GM23338 (cell line): ENCODE measurements at regions not wholly inside any gene's neighbourhood (a gene's known extent, or its start where the extent isn't known, plus 50 kb on each side); places are given as distances from the start of the nearest gene placed in this dataset.

Source experiments
- ATAC-seq: fragments of 200-7000 bp; cut with Tn5 transposase; 3 replicates; pipeline ENCODE4 v1.9.1; 2020
- DNase-seq: peaks from one replicate; pipeline ENCODE4 v3.0.0-alpha.2; 2015; ENCODE audit warnings: low spot score
- H2AFZ ChIP-seq: fragments of 200-600 bp; sonication (generic); 2 replicates; pipeline ENCODE4 v1.8.0; 2016; ENCODE audit warnings: antibody characterized with exemption, mild to moderate bottlenecking, moderate library complexity
- H3F3A ChIP-seq: fragments of 200-600 bp; sonication (generic); replicated peaks from 2 replicates; pipeline ENCODE4 v1.8.0; 2017; ENCODE audit warnings: antibody characterized with exemption, mixed run types, low read depth
- H3K27ac ChIP-seq: fragments of 200-600 bp; sonication (generic); 2 replicates; pipeline ENCODE4 v1.6.1; 2016; ENCODE audit warnings: low read depth
- H3K27me3 ChIP-seq: fragments of 200-600 bp; sonication (generic); 2 replicates; pipeline ENCODE4 v1.8.0; 2016; ENCODE audit warnings: mild to moderate bottlenecking, mixed run types, moderate library complexity; ENCODE audit not compliant: insufficient read depth
- H3K36me3 ChIP-seq: fragments of 200-600 bp; sonication (generic); 2 replicates; pipeline ENCODE4 v1.8.0; 2016; ENCODE audit warnings: mild to moderate bottlenecking; ENCODE audit not compliant: insufficient read depth
- H3K4me1 ChIP-seq: fragments of 200-600 bp; sonication (generic); 2 replicates; pipeline ENCODE4 v1.8.0; 2016; ENCODE audit warnings: mild to moderate bottlenecking, moderate library complexity; ENCODE audit not compliant: insufficient read depth
- H3K4me2 ChIP-seq: fragments of 200-600 bp; sonication (generic); 2 replicates; pipeline ENCODE4 v1.7.1; 2017; ENCODE audit warnings: mixed run types
- H3K4me3 ChIP-seq: fragments of 200-600 bp; sonication (generic); 2 replicates; pipeline ENCODE4 v1.6.1; 2016; ENCODE audit warnings: mixed run types
- H3K79me2 ChIP-seq: fragments of 200-600 bp; sonication (generic); replicated peaks from 2 replicates; pipeline ENCODE4 v1.8.0; 2017; ENCODE audit warnings: mild to moderate bottlenecking; ENCODE audit not compliant: insufficient read depth
- H3K9me2 ChIP-seq: fragments of 200-600 bp; sonication (generic); 2 replicates; pipeline ENCODE4 v1.8.0; 2017; ENCODE audit not compliant: insufficient read depth
- H4K20me1 ChIP-seq: fragments of 200-600 bp; sonication (generic); replicated peaks from 2 replicates; pipeline ENCODE4 v1.8.0; 2017; ENCODE audit warnings: mild to moderate bottlenecking; ENCODE audit not compliant: insufficient read depth
- H3K27ac Mint-ChIP-seq: 2 replicates; pipeline ENCODE4 v1.8.0; 2020; ENCODE audit warnings: inconsistent platforms, mild to moderate bottlenecking, moderate library complexity, mixed read lengths
- H3K27me3 Mint-ChIP-seq: 3 replicates; pipeline ENCODE4 v1.8.0; 2022; ENCODE audit warnings: low read depth, mild to moderate bottlenecking, moderate library complexity, mixed read lengths, inconsistent platforms; ENCODE audit not compliant: insufficient read depth, poor library complexity
- H3K36me3 Mint-ChIP-seq: 3 replicates; pipeline ENCODE4 v1.8.0; 2021; ENCODE audit warnings: low read depth, mild to moderate bottlenecking, inconsistent platforms, moderate library complexity, mixed read lengths
- H3K4me1 Mint-ChIP-seq: 3 replicates; pipeline ENCODE4 v1.8.0; 2020; ENCODE audit warnings: mild to moderate bottlenecking, inconsistent platforms, mixed read lengths
- H3K4me3 Mint-ChIP-seq: 3 replicates; pipeline ENCODE4 v1.8.0; 2021; ENCODE audit warnings: moderate library complexity, mild to moderate bottlenecking, inconsistent platforms, mixed read lengths
- H3K9me3 Mint-ChIP-seq: 3 replicates; pipeline ENCODE4 v1.8.0; 2020; ENCODE audit warnings: moderate library complexity, mild to moderate bottlenecking, inconsistent platforms, mixed read lengths
- CREB1 ChIP-seq: fragments of 250-450 bp; sonication (Bioruptor Pico); IDR thresholded peaks from 2 replicates; pipeline ENCODE4 v1.5.0; 2020; ENCODE audit warnings: low read depth, mild to moderate bottlenecking, moderate library complexity
- CTCF ChIP-seq, 2 experiments: fragments of 200-600 bp in 1 of 2; sonication (generic) in 1 of 2; conservative IDR thresholded peaks; 2 replicates each; pipeline versions ENCODE4 v1.5.1 to v1.6.1; 2016 to 2017; ENCODE audit warnings: antibody characterized with exemption in 2 of 2, low read depth in 2 of 2, mild to moderate bottlenecking in 2 of 2, moderate library complexity in 1 of 2
- ETS1 ChIP-seq: IDR thresholded peaks from 2 replicates; pipeline ENCODE4 v1.6.1; 2016; ENCODE audit warnings: antibody characterized with exemption
- EZH2 ChIP-seq: fragments of 200-600 bp; sonication (generic); IDR thresholded peaks from one replicate; pipeline ENCODE4 v1.8.0; 2017; ENCODE audit warnings: antibody characterized with exemption, mild to moderate bottlenecking, low read depth; ENCODE audit not compliant: unreplicated experiment
- EZH2phosphoT487 ChIP-seq: fragments of 200-600 bp; sonication (generic); IDR thresholded peaks from one replicate; pipeline ENCODE4 v1.8.1; 2018; ENCODE audit warnings: antibody characterized with exemption; ENCODE audit not compliant: unreplicated experiment
- JUNB ChIP-seq: IDR thresholded peaks from one replicate; pipeline ENCODE4 v1.6.1; 2016; ENCODE audit warnings: antibody characterized with exemption; ENCODE audit not compliant: unreplicated experiment
- POLR2AphosphoS5 ChIP-seq: IDR thresholded peaks from 2 replicates; pipeline ENCODE4 v1.6.1; 2016; ENCODE audit warnings: antibody characterized with exemption, low read depth
- STAT1 ChIP-seq: IDR thresholded peaks from one replicate; pipeline ENCODE4 v1.6.1; 2016; ENCODE audit warnings: antibody characterized with exemption; ENCODE audit not compliant: unreplicated experiment
- ZNF114 ChIP-seq: fragments of 250-450 bp; sonication (Bioruptor Pico); IDR thresholded peaks from 2 replicates; pipeline ENCODE4 v1.5.0; 2020; ENCODE audit warnings: mild to moderate bottlenecking, moderate library complexity
- TF ChIP-seq, protein P1 (sequence below): IDR thresholded peaks from one replicate; pipeline ENCODE4 v1.6.1; 2018; ENCODE audit warnings: antibody characterized with exemption; ENCODE audit not compliant: unreplicated experiment

DNA sequence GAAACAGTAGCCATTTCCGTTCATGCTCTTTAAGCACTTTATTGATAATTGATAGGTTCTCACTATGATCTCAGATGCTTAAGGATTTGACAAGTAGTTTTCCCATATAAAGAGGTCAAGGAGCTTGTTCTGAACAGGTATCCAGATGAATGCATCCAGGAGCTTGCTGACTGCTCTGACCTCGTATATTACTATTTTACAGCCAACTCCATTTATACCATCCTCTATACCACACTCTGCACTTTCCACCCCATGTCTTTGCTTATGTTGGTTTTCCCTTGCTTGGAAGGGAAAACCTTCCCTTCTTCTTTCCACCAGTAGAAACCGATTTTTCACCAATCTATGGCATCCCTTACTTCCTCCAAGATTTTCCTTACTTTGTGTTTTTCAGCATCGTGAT is 107.2 kb downstream of the LHX9 start (continued):
- no peak for TF ChIP-seq ETS1
- no peak for TF ChIP-seq POLR2AphosphoS5
- no peak for TF ChIP-seq STAT1
- TF ChIP-seq CTCF (conservative IDR thresholded peaks at IDR 0.05; ENCODE audit: low read depth in 2 of 2): no peak
- TF ChIP-seq JUNB: no peak
- no peak for TF ChIP-seq ZNF114 (CRISPR knock-in tag)
- no peak for TF ChIP-seq EZH2phosphoT487
- no peak for TF ChIP-seq CREB1 (CRISPR knock-in tag)

DNA sequence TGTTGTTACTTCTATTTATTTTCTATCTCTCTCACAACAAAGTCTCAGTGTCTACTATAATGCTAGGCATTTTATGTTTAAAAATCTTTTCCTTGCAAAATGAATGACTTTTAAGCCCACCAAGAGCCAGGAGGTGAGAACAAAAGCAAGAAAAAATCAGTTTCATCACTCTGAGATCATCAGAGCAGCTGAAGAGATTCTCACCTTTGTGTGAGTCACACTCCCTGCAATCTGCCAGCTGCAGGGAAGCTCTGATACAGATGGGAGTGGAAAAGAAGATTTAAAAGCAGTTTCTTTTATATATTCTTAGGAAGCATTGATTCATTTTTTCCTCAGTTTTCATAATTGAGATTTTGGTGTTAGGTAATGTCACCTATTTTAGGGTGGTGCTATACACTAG is 107.6 kb downstream of the LHX9 start:
- H3K36me3 Mint-ChIP-seq: no peaks in the 10 kb centered on the region
- H3K4me1 Mint-ChIP-seq: no peaks in the 10 kb centered on the region
- no peak overlapping the region for H3K4me3 Mint-ChIP-seq
- ATAC-seq (no peak), DNase-seq (no peak)
- no peak overlapping the region for H3K27ac ChIP-seq
- H3K27ac Mint-ChIP-seq: peak overlapping the region; percentile 16
- TF ChIP-seq CREB1 (CRISPR knock-in tag): no peak
- no peak for TF ChIP-seq JUNB
- TF ChIP-seq ETS1: no peak
- TF ChIP-seq EZH2phosphoT487: no peak
- H3K36me3 ChIP-seq: no peaks in the 10 kb centered on the region
- H3K9me3 Mint-ChIP-seq: no peaks in the 10 kb centered on the region
- H3K79me2 ChIP-seq: no peaks in the 10 kb centered on the region
- no peaks in the 10 kb centered on the region for H3K27me3 ChIP-seq
- H3K4me2 ChIP-seq: no peak overlapping the region
- no peaks in the 10 kb centered on the region for H4K20me1 ChIP-seq
- H3K9me2 ChIP-seq: no peaks in the 10 kb centered on the region
- peak overlapping the region; percentile 34; the same call in 1 of the 2 replicates for H2AFZ ChIP-seq
- no peak overlapping the region for H3K4me3 ChIP-seq
- no peaks in the 10 kb centered on the region for H3K4me1 ChIP-seq
- H3F3A ChIP-seq: no peaks in the 10 kb centered on the region
- H3K27me3 Mint-ChIP-seq: no peaks in the 10 kb centered on the region

- no peak overlapping the region for H2AFZ ChIP-seq
- no peaks in the 10 kb centered on the region for H3K79me2 ChIP-seq
- no peak overlapping the region for H3K4me3 ChIP-seq
- H3K36me3 ChIP-seq: no peaks in the 10 kb centered on the region
- Mint-ChIP-seq H3K9me3 (no peaks in the 10 kb centered on the region), H3K4me1 (no peaks in the 10 kb centered on the region), H3K27ac (no peak overlapping the region), H3K4me3 (no peak overlapping the region), H3K27me3 (no peaks in the 10 kb centered on the region), H3K36me3 (no peaks in the 10 kb centered on the region)
- H3K9me2 ChIP-seq: 0 out of 2 replicates have a peak, but pooled peaks cover 5% of the 10 kb centered on the region
- no peak overlapping the region for H3K4me2 ChIP-seq
- DNase-seq (no peak), ATAC-seq (no peak)
- H3K4me1 ChIP-seq: no peaks in the 10 kb centered on the region
- H3K27ac ChIP-seq: no peak overlapping the region
- H4K20me1 ChIP-seq: no peaks in the 10 kb centered on the region
- H3F3A ChIP-seq: no peaks in the 10 kb centered on the region
- no peaks in the 10 kb centered on the region for H3K27me3 ChIP-seq
- no peak for TF ChIP-seq CREB1 (CRISPR knock-in tag)
- TF ChIP-seq ETS1: no peak
- TF ChIP-seq, protein P1, sequence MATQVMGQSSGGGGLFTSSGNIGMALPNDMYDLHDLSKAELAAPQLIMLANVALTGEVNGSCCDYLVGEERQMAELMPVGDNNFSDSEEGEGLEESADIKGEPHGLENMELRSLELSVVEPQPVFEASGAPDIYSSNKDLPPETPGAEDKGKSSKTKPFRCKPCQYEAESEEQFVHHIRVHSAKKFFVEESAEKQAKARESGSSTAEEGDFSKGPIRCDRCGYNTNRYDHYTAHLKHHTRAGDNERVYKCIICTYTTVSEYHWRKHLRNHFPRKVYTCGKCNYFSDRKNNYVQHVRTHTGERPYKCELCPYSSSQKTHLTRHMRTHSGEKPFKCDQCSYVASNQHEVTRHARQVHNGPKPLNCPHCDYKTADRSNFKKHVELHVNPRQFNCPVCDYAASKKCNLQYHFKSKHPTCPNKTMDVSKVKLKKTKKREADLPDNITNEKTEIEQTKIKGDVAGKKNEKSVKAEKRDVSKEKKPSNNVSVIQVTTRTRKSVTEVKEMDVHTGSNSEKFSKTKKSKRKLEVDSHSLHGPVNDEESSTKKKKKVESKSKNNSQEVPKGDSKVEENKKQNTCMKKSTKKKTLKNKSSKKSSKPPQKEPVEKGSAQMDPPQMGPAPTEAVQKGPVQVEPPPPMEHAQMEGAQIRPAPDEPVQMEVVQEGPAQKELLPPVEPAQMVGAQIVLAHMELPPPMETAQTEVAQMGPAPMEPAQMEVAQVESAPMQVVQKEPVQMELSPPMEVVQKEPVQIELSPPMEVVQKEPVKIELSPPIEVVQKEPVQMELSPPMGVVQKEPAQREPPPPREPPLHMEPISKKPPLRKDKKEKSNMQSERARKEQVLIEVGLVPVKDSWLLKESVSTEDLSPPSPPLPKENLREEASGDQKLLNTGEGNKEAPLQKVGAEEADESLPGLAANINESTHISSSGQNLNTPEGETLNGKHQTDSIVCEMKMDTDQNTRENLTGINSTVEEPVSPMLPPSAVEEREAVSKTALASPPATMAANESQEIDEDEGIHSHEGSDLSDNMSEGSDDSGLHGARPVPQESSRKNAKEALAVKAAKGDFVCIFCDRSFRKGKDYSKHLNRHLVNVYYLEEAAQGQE: no peak
- TF ChIP-seq CTCF (conservative IDR thresholded peaks at IDR 0.05; ENCODE audit: low read depth in 2 of 2): no peak
- TF ChIP-seq EZH2: no peak
- no peak for TF ChIP-seq POLR2AphosphoS5
- TF ChIP-seq EZH2phosphoT487: no peak
- TF ChIP-seq ZNF114 (CRISPR knock-in tag): no peak
Observed at GRCh38 chr1:198030682-198031081, 113.5 kb downstream of the LHX9 start.
